Ishikawa (cell line): ENCODE measurements at regions not wholly inside any gene's neighbourhood (a gene's known extent, or its start where the extent isn't known, plus 50 kb on each side); places are given as distances from the start of the nearest gene placed in this dataset.

ENCODE experiments used
- YY1 ChIP-seq: IDR thresholded peaks from 2 replicates; pipeline ENCODE4 v1.6.1; 2012; ENCODE audit warnings: low read depth
- TF ChIP-seq, protein P1 (sequence below): IDR thresholded peaks from 2 replicates; pipeline ENCODE4 v1.6.1; 2012

DNA sequence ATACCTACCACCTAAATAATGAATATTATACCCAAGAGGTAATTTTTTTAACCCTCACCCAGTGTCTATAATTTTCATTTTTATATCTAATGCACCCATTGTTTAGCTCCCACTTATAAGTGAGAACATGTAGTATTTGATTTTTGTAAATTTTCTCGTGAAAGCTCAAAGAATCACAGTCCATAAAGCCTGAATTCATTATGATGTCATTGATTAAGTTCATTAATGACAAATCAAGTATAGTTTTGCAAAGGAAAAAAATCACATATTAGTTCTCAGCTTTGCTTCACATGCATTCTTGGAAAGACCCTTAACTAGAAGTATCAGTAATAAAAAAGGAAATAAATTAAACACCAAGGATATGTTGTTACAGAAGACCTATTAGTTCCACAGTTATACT is 425.3 kb upstream of the UBE2E2 start:
- TF ChIP-seq, protein P1, sequence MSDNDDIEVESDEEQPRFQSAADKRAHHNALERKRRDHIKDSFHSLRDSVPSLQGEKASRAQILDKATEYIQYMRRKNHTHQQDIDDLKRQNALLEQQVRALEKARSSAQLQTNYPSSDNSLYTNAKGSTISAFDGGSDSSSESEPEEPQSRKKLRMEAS: no peak
- TF ChIP-seq YY1: no peak
